Left lung (tissue), 4 donors: ENCODE measurements at regions not wholly inside any gene's neighbourhood (a gene's known extent, or its start where the extent isn't known, plus 50 kb on each side); places are given as distances from the start of the nearest gene placed in this dataset.

ENCODE experiments used
- ATAC-seq: fragments of 200-7000 bp; cut with Tn5 transposase; one replicate; pipeline ENCODE4 v1.9.1; 2020; ENCODE audit warnings: moderate library complexity
- DNase-seq, 4 donors: peaks; one replicate each; pipeline ENCODE4 v3.0.0-alpha.2; 2013 to 2020
- H3K27ac ChIP-seq, 2 donors: fragments of 200-600 bp; sonication (generic) in 1 of 2; one replicate each; pipeline versions ENCODE4 v1.5.0 to v1.8.0; 2020 to 2021
- H3K27me3 ChIP-seq, 2 donors: fragments of 200-600 bp; sonication (generic) in 1 of 2; one replicate each; pipeline versions ENCODE4 v1.5.0 to v1.8.0; 2020 to 2021
- H3K36me3 ChIP-seq, 2 donors: fragments of 200-600 bp; sonication (generic) in 1 of 2; one replicate each; pipeline versions ENCODE4 v1.5.0 to v1.8.0; 2020 to 2021
- H3K4me1 ChIP-seq, 2 donors: fragments of 200-600 bp; one replicate each; pipeline ENCODE4 v1.8.0; 2021
- H3K4me3 ChIP-seq, 2 donors: fragments of 200-600 bp; sonication (generic) in 1 of 2; one replicate each; pipeline versions ENCODE4 v1.5.0 to v1.8.0; 2020 to 2021; ENCODE audit warnings: mild to moderate bottlenecking in 1 of 2
- H3K9me3 ChIP-seq, 2 donors: fragments of 200-600 bp; sonication (generic) in 1 of 2; one replicate each; pipeline versions ENCODE4 v1.5.0 to v1.8.0; 2020 to 2021
- intact Hi-C, 2 donors: fragments of 100-400 bp; cut with DNase I; formaldehyde crosslinking; loops; one replicate each; pipeline versions ENCODE4 v1.11.2 to v1.14.2; 2022
- microRNA-seq, 2 donors: library from miRNA; unstranded; fragments of <30 nt; microRNA quantifications; one replicate each; pipeline ENCODE4, GENCODE V29; 2019
- TF ChIP-seq, protein P1 (sequence below), 2 donors: fragments of 200-600 bp; sonication (generic) in 1 of 2; IDR thresholded peaks; one replicate each; pipeline versions ENCODE4 v1.5.0 to v1.8.0; 2021; ENCODE audit warnings: antibody characterized with exemption in 2 of 2
- donor health status: DM: no; HTN: yes; CAD: no.
- donor health status: DM: no; HTN: no; CAD: no.

DNA sequence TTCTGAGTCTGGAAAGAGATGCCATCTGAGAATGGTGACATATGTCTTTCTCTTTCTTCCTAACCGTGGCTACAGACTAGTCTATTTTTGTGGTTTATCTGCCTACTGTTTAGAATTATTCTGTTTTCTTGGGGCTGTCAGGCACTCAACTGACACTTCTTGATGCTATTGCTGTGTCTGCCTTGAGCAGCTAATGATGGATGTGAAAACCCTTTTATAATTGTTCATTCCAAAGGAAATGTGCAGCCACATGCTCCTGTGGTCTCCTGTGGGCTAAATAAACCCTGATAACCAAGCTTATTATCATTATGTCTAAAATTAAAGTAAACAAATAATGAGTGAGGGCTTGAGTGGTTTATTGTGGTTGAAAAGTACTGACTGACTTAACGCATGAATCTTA lies 52.7 kb upstream of the CXADR start:
- no peak for DNase-seq
- intact Hi-C loops, result no loop called here
- Histone ChIP-seq H3K27ac (no peak overlapping the region), H3K27me3 (peaks cover 0 to under 1% of the 10 kb centered on the region in 2 donors), H3K36me3 (no peaks in the 10 kb centered on the region), H3K9me3 (no peaks in the 10 kb centered on the region), H3K4me3 (no peak overlapping the region), H3K4me1 (peaks cover 0 to 5% of the 10 kb centered on the region in 2 donors)
- TF ChIP-seq, protein P1, sequence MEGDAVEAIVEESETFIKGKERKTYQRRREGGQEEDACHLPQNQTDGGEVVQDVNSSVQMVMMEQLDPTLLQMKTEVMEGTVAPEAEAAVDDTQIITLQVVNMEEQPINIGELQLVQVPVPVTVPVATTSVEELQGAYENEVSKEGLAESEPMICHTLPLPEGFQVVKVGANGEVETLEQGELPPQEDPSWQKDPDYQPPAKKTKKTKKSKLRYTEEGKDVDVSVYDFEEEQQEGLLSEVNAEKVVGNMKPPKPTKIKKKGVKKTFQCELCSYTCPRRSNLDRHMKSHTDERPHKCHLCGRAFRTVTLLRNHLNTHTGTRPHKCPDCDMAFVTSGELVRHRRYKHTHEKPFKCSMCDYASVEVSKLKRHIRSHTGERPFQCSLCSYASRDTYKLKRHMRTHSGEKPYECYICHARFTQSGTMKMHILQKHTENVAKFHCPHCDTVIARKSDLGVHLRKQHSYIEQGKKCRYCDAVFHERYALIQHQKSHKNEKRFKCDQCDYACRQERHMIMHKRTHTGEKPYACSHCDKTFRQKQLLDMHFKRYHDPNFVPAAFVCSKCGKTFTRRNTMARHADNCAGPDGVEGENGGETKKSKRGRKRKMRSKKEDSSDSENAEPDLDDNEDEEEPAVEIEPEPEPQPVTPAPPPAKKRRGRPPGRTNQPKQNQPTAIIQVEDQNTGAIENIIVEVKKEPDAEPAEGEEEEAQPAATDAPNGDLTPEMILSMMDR (IDR thresholded peaks at IDR 0.05), result no peak
- ATAC-seq, result no peak

DNA sequence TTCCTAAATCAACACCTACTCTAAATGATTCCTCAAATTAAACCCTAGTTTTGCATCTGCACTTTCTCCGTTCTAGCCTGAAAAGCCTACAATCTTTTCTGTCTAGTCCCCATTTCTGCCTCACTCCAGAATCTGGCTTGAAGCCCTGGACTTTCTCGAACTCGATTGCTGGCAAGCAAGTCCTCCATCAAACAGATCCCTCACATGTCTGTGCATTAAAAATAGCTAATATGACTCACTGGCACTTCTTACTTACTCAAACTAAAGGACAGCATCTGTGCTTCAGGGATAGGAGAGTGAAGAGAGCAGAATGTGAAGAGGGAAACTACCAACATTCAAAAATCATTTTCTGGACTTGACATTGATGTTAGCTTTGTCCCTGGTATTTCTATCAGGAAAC lies 51.8 kb upstream of the CXADR start:
- TF ChIP-seq, protein P1 (IDR thresholded peaks at IDR 0.05), result no peak
- intact Hi-C loops, result no loop called here
- no peaks in the 10 kb centered on the region for H3K36me3 ChIP-seq
- DNase-seq (peak in 2 of 4 donors; percentile 54 to 57), ATAC-seq (peak; percentile 80)
- H3K27ac ChIP-seq, result peak overlapping the region in 1 of 2 donors; percentile 41
- H3K4me3 ChIP-seq, result no peak overlapping the region
- peaks cover 0 to 5% of the 10 kb centered on the region in 2 donors for H3K4me1 ChIP-seq
- H3K27me3 ChIP-seq, result no peaks in the 10 kb centered on the region
- no peaks in the 10 kb centered on the region for H3K9me3 ChIP-seq

DNA sequence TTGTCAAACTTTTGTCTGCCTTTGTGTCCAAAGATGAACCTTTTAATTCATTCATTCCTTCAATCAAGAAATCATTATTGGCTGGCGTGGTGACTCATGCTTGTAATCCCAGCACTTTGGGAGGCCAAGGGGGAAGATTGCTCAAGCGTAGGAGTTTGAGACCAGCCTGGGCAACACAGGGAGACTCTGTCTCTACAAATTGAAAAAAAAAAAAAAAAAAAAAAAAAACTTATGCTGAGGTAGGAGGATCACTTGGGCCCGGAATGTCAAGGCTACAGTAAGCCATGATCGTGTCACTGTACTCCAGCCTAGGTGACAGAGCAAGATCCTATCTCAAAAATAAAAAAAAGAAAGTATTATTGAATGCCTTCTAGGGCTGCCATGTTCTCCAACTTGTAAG lies 51.3 kb upstream of the CXADR start:
- Histone ChIP-seq H3K27ac (peak overlapping the region in 1 of 2 donors; percentile 41), H3K9me3 (no peaks in the 10 kb centered on the region), H3K27me3 (no peaks in the 10 kb centered on the region), H3K36me3 (no peaks in the 10 kb centered on the region), H3K4me3 (no peak overlapping the region), H3K4me1 (peaks cover 0 to 5% of the 10 kb centered on the region in 2 donors)
- no peak for DNase-seq
- peak; percentile 6 for ATAC-seq
- TF ChIP-seq, protein P1 (IDR thresholded peaks at IDR 0.05), result no peak
- intact Hi-C loops, result no loop called here

DNA sequence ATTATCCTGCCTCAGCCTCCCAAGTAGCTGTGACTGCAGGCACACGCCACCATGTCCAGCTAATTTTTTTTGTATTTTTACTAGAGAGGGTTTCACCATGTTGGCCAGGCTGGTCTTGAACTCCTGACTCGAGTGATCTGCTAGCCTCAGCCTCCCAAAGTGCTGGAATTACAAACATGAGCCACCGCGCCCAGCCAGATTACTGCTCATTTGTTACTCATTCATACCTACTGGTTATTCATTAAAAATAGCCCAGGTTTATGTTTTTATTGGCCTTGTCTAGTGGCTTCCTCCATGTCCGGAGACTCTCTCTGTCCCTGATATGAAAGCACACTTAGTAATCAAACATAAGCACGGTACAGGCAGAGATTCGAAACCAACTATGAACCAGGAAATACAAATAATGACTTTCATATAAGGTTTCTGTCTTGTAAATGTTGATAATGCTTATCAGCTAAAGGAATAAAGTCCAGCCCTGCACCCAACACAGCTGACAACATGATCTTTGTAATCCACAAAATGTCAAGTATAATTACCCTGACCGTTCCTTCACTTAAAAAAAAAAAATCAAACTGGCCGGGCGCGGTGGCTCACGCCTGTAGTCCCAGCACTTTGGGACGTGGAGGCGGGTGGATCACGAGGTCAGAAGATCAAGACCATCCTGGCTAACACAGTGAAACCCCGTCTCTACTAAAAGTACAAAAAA lies 50.4 kb upstream of the CXADR start:
- no peak overlapping the region for H3K27ac ChIP-seq
- no peak overlapping the region for H3K4me3 ChIP-seq
- intact Hi-C loops, result no loop called here
- no peaks in the 10 kb centered on the region for H3K9me3 ChIP-seq
- H3K4me1 ChIP-seq, result peaks cover 0 to 5% of the 10 kb centered on the region in 2 donors
- TF ChIP-seq, protein P1 (IDR thresholded peaks at IDR 0.05), result no peak
- H3K27me3 ChIP-seq, result no peaks in the 10 kb centered on the region
- peak; percentile 39 for ATAC-seq
- H3K36me3 ChIP-seq, result no peaks in the 10 kb centered on the region
- no peak for DNase-seq

Small RNA genes lying in the stretch of these regions (microRNA-seq; reads per million reads assigned to microRNA genes)
- gene MIR125B2 (181 to 186 reads per million in 2 donors), gene MIR99A (12,487 to 25,004 reads per million in 2 donors), gene MIRLET7C (4,116 to 4,932 reads per million in 2 donors)
